GM12891 (cell line): ENCODE measurements at regions not wholly inside any gene's neighbourhood (a gene's known extent, or its start where the extent isn't known, plus 50 kb on each side); places are given as distances from the start of the nearest gene placed in this dataset.
"Not testable (repeated sequence)": the region's sequence is repeated elsewhere in the genome, so short reads cannot be mapped to it uniquely, and the experiment has no call there.

Experiments
- POLR2A ChIP-seq: IDR thresholded peaks from 2 replicates; pipeline ENCODE4 v1.6.1; 2011; ENCODE audit warnings: low read depth, low read length, control low read depth
- POLR2AphosphoS5 ChIP-seq: IDR thresholded peaks from 2 replicates; pipeline ENCODE4 v1.6.1; 2011; ENCODE audit warnings: low read depth, low read length, control low read depth
- TAF1 ChIP-seq: IDR thresholded peaks from 2 replicates; pipeline ENCODE4 v1.6.1; 2011; ENCODE audit warnings: low read depth, low read length, control low read depth

DNA sequence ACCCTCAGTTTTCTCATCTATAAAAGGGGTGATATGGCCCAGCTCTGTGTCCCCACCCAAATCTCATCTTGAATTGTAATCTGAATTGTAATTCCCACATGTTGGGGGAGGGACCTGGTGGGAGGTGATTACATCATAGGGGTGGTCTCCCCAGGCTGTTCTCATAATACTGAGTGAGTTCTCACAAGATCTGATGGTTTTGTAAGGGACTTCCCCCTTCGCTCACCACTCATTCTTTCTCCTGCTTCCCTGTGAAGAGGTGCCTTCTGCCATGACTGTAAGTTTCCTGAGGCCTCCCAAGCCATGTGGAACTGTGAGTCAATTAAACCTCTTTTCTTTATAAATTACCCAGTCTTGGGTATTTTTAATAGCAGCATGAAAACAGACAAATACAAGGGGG lies 61.1 kb upstream of the ALX4 start:
- not testable (repeated sequence) for TF ChIP-seq POLR2A, TAF1, POLR2AphosphoS5
